SK-N-SH treated with all-trans-retinoic acid at 6 μM for 48 hours (cell line): ENCODE measurements at regions not wholly inside any gene's neighbourhood (a gene's known extent, or its start where the extent isn't known, plus 50 kb on each side); places are given as distances from the start of the nearest gene placed in this dataset.

Experiments
- ARNTL ChIP-seq: fragments of 450-650 bp; formaldehyde crosslinking; IDR thresholded peaks from 2 replicates; pipeline ENCODE4 v1.5.0; 2020; ENCODE audit warnings: low read depth, mild to moderate bottlenecking, moderate library complexity, borderline replicate concordance
- BACH2 ChIP-seq: fragments of 250-450 bp; sonication (Bioruptor Pico); IDR thresholded peaks from 2 replicates; pipeline ENCODE4 v1.9.0; 2021; ENCODE audit warnings: mild to moderate bottlenecking, borderline replicate concordance
- CREB5 ChIP-seq: fragments of 250-450 bp; sonication (Bioruptor Pico); IDR thresholded peaks from 2 replicates; pipeline ENCODE4 v1.5.1; 2020; ENCODE audit warnings: low read depth, mild to moderate bottlenecking, moderate library complexity
- CSDC2 ChIP-seq: fragments of 250-450 bp; sonication (Bioruptor Pico); IDR thresholded peaks from 2 replicates; pipeline ENCODE4 v1.5.0; 2020; ENCODE audit warnings: mild to moderate bottlenecking, moderate library complexity
- ESRRG ChIP-seq: fragments of 250-450 bp; sonication (Bioruptor Pico); IDR thresholded peaks from 2 replicates; pipeline ENCODE4 v1.6.1; 2021; ENCODE audit warnings: mild to moderate bottlenecking
- ISL1 ChIP-seq: fragments of 250-450 bp; sonication (Bioruptor Pico); IDR thresholded peaks from 2 replicates; pipeline ENCODE4 v2.1.2; 2022; ENCODE audit warnings: mild to moderate bottlenecking, moderate library complexity
- PATZ1 ChIP-seq: fragments of 250-450 bp; sonication (Bioruptor Pico); IDR thresholded peaks from 2 replicates; pipeline ENCODE4 v1.8.0; 2020; ENCODE audit warnings: mild to moderate bottlenecking, moderate library complexity, borderline replicate concordance
- PPARA ChIP-seq: fragments of 250-450 bp; sonication (Bioruptor Pico); IDR thresholded peaks from 2 replicates; pipeline ENCODE4 v1.5.0; 2020; ENCODE audit warnings: mild to moderate bottlenecking, borderline replicate concordance
- RARB ChIP-seq: fragments of 250-450 bp; sonication (Bioruptor Pico); IDR thresholded peaks from 2 replicates; pipeline ENCODE4 v1.8.0; 2021; ENCODE audit warnings: mild to moderate bottlenecking, moderate library complexity
- SNAI2 ChIP-seq: fragments of 250-450 bp; sonication (Bioruptor Pico); IDR thresholded peaks from 2 replicates; pipeline ENCODE4 v1.5.0; 2020; ENCODE audit warnings: mild to moderate bottlenecking, moderate library complexity
- ZFP3 ChIP-seq: fragments of 250-450 bp; sonication (Bioruptor Pico); IDR thresholded peaks from 2 replicates; pipeline ENCODE4 v1.5.0; 2020; ENCODE audit warnings: mild to moderate bottlenecking, moderate library complexity
- ZNF565 ChIP-seq: fragments of 450-650 bp; formaldehyde crosslinking; conservative IDR thresholded peaks from 2 replicates; pipeline ENCODE4 v1.5.0; 2020; ENCODE audit warnings: low read depth, mild to moderate bottlenecking, moderate library complexity
- TF ChIP-seq, protein P1 (sequence below): fragments of 250-450 bp; sonication (Bioruptor Pico); IDR thresholded peaks from 2 replicates; pipeline ENCODE4 v1.5.0; 2020; ENCODE audit warnings: mild to moderate bottlenecking, moderate library complexity

DNA sequence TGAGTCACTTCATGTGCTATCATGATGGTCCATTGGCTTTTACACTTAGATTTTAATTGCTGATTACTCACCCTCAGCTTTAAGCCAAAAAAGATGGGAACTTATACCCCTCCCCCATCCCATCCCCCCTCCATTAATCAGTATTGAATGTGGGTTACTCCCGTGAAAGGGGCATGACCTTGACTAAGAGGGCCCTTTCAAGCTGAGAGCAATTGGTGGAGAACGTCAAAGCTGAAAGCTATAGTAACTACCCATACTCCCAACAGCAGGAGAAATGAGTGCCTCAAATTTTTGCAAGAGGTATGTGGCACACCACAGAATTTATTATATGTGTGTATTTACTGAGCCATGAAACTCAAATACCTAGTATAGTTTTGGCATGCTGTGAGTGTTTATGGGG is 99.7 kb upstream of the CDH8 start:
- TF ChIP-seq ISL1 (CRISPR knock-in tag): no peak
- TF ChIP-seq, protein P1, sequence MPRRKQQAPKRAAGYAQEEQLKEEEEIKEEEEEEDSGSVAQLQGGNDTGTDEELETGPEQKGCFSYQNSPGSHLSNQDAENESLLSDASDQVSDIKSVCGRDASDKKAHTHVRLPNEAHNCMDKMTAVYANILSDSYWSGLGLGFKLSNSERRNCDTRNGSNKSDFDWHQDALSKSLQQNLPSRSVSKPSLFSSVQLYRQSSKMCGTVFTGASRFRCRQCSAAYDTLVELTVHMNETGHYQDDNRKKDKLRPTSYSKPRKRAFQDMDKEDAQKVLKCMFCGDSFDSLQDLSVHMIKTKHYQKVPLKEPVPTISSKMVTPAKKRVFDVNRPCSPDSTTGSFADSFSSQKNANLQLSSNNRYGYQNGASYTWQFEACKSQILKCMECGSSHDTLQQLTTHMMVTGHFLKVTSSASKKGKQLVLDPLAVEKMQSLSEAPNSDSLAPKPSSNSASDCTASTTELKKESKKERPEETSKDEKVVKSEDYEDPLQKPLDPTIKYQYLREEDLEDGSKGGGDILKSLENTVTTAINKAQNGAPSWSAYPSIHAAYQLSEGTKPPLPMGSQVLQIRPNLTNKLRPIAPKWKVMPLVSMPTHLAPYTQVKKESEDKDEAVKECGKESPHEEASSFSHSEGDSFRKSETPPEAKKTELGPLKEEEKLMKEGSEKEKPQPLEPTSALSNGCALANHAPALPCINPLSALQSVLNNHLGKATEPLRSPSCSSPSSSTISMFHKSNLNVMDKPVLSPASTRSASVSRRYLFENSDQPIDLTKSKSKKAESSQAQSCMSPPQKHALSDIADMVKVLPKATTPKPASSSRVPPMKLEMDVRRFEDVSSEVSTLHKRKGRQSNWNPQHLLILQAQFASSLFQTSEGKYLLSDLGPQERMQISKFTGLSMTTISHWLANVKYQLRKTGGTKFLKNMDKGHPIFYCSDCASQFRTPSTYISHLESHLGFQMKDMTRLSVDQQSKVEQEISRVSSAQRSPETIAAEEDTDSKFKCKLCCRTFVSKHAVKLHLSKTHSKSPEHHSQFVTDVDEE (CRISPR knock-in tag): no peak
- no peak for TF ChIP-seq RARB (CRISPR knock-in tag)
- no peak for TF ChIP-seq SNAI2 (CRISPR knock-in tag)
- no peak for TF ChIP-seq ESRRG (CRISPR knock-in tag)
- no peak for TF ChIP-seq ZNF565 (CRISPR knock-in tag)
- TF ChIP-seq PATZ1 (CRISPR knock-in tag): no peak
- TF ChIP-seq PPARA: no peak
- no peak for TF ChIP-seq CREB5 (CRISPR knock-in tag)
- TF ChIP-seq ZFP3 (CRISPR knock-in tag): no peak
- no peak for TF ChIP-seq CSDC2 (CRISPR knock-in tag)
- no peak for TF ChIP-seq BACH2 (CRISPR knock-in tag)
- no peak for TF ChIP-seq ARNTL (CRISPR knock-in tag)
